NB4 (cell line): ENCODE measurements at regions not wholly inside any gene's neighbourhood (a gene's known extent, or its start where the extent isn't known, plus 50 kb on each side); places are given as distances from the start of the nearest gene placed in this dataset.

Source experiments
- DNase-seq: peaks from one replicate; pipeline ENCODE4 v3.0.0; 2010; ENCODE audit warnings: low read depth
- H3K4me3 ChIP-seq: one replicate; pipeline ENCODE4 v1.5.1; 2011; ENCODE audit warnings: mild to moderate bottlenecking, low read depth, low read length, moderate library complexity
- CTCF ChIP-seq: IDR thresholded peaks from one replicate; pipeline ENCODE4 v1.5.1; 2012; ENCODE audit warnings: low read depth, low read length
- MAX ChIP-seq: IDR thresholded peaks from 2 replicates; pipeline ENCODE4 v1.6.1; 2011; ENCODE audit warnings: low read depth, low read length
- MYC ChIP-seq: IDR thresholded peaks from 2 replicates; pipeline ENCODE4 v1.6.1; 2011; ENCODE audit warnings: low read depth, low read length
- POLR2A ChIP-seq: IDR thresholded peaks from 2 replicates; pipeline ENCODE4 v1.6.1; 2011; ENCODE audit warnings: mild to moderate bottlenecking; ENCODE audit not compliant: insufficient read length; ENCODE audit errors: extremely low read depth

- no peak overlapping the region for H3K4me3 ChIP-seq
- DNase-seq: no peak
- TF ChIP-seq MAX (no peak), CTCF (no peak), MYC (no peak), POLR2A (no peak)
Observed at GRCh38 chr6:125434760-125435159, 133.0 kb upstream of the HDDC2 start.

GRCh38 chr6:125439512-125439911 lies 137.7 kb upstream of the HDDC2 start:
- TF ChIP-seq MYC (no peak), CTCF (no peak), POLR2A (no peak), MAX (no peak)
- no peak for DNase-seq
- no peak overlapping the region for H3K4me3 ChIP-seq

GRCh38 chr6:125444006-125444923 lies 142.5 kb upstream of the HDDC2 start:
- no peak overlapping the region for H3K4me3 ChIP-seq
- no peak for TF ChIP-seq POLR2A
- no peak for TF ChIP-seq MAX
- TF ChIP-seq CTCF: no peak
- no peak for TF ChIP-seq MYC
- no peak for DNase-seq

GRCh38 chr6:125445054-125445453 lies 143.3 kb upstream of the HDDC2 start:
- DNase-seq: no peak
- H3K4me3 ChIP-seq: no peak overlapping the region
- no peak for TF ChIP-seq MYC
- no peak for TF ChIP-seq MAX
- no peak for TF ChIP-seq CTCF
- TF ChIP-seq POLR2A: no peak

- DNase-seq: no peak
Observed at GRCh38 chr6:125446011-125446410, 144.2 kb upstream of the HDDC2 start.

More at GRCh38 chr6:125446011-125446410, 144.2 kb upstream of the HDDC2 start:
- H3K4me3 ChIP-seq: no peak overlapping the region
- TF ChIP-seq MYC (no peak), MAX (no peak), CTCF (no peak), POLR2A (no peak)
